A549 (cell line): ENCODE measurements at regions not wholly inside any gene's neighbourhood (a gene's known extent, or its start where the extent isn't known, plus 50 kb on each side); places are given as distances from the start of the nearest gene placed in this dataset.

Source experiments
- CTCF ChIP-seq: fragments of >200 bp; sonication (Bioruptor Twin); formaldehyde crosslinking; IDR thresholded peaks from 3 replicates; pipeline ENCODE4 v1.5.1; 2016
- E2F6 ChIP-seq: IDR thresholded peaks from 2 replicates; pipeline ENCODE4 v1.6.1; 2012; ENCODE audit warnings: low read depth, borderline replicate concordance
- EP300 ChIP-seq, 2 experiments: fragments of >200 bp; sonication (Bioruptor Twin); formaldehyde crosslinking; IDR thresholded peaks; 2 replicates in 1 of 2; 3 replicates in 1 of 2; pipeline ENCODE4 v1.6.1; 2016 to 2017
- MAFK ChIP-seq: fragments of 450-650 bp; IDR thresholded peaks from 2 replicates; pipeline ENCODE4 v1.6.1; 2014; ENCODE audit not compliant: partially characterized antibody
- MAX ChIP-seq: IDR thresholded peaks from 2 replicates; pipeline ENCODE4 v1.6.1; 2012
- MAZ ChIP-seq: fragments of 150-350 bp; IDR thresholded peaks from 2 replicates; pipeline ENCODE4 v1.6.1; 2014; ENCODE audit warnings: antibody characterized with exemption, low read depth, low read length, borderline replicate concordance
- PBX3 ChIP-seq: IDR thresholded peaks from 2 replicates; pipeline ENCODE4 v1.6.1; 2012
- POLR2A ChIP-seq: IDR thresholded peaks from 2 replicates; pipeline ENCODE4 v1.6.1; 2012; ENCODE audit warnings: mild to moderate bottlenecking, low read length
- RAD21 ChIP-seq, 2 experiments: fragments of >200 bp in 1 of 2; sonication (Bioruptor Twin) in 1 of 2; formaldehyde crosslinking in 1 of 2; IDR thresholded peaks in 1 of 2; conservative IDR thresholded peaks in 1 of 2; 2 replicates in 1 of 2; 3 replicates in 1 of 2; pipeline ENCODE4 v1.6.1; 2012 to 2018; ENCODE audit warnings: inconsistent platforms in 1 of 2
- RCOR1 ChIP-seq: fragments of 150-350 bp; IDR thresholded peaks from 2 replicates; pipeline ENCODE4 v1.6.1; 2014; ENCODE audit warnings: antibody characterized with exemption, low read length, low read depth
- REST ChIP-seq: fragments of 200-600 bp; sonication (generic); IDR thresholded peaks from 2 replicates; pipeline ENCODE4 v1.6.1; 2016; ENCODE audit warnings: antibody characterized with exemption, mild to moderate bottlenecking, moderate library complexity
- SMC3 ChIP-seq: fragments of >200 bp; sonication (Bioruptor Twin); formaldehyde crosslinking; IDR thresholded peaks from 3 replicates; pipeline ENCODE4 v1.6.1; 2018; ENCODE audit warnings: inconsistent platforms
- TP53 ChIP-seq: fragments of 250-450 bp; sonication (Bioruptor Pico); IDR thresholded peaks from 2 replicates; pipeline ENCODE4 v1.5.0; 2021; ENCODE audit warnings: mild to moderate bottlenecking, moderate library complexity
- ZNF302 ChIP-seq: fragments of 250-450 bp; sonication (Bioruptor Pico); IDR thresholded peaks from 2 replicates; pipeline ENCODE4 v1.9.0; 2021; ENCODE audit warnings: inconsistent platforms, mild to moderate bottlenecking, moderate library complexity

- TF ChIP-seq MAFK (no peak), POLR2A (no peak), TP53 (CRISPR knock-in tag) (no peak), RAD21 (conservative IDR thresholded peaks at IDR 0.05 in 1 of 2, IDR thresholded peaks at IDR 0.05 in 1 of 2) (no peak), EP300 (IDR thresholded peaks at IDR 0.05) (no peak), E2F6 (no peak), SMC3 (no peak), REST (no peak), RCOR1 (no peak), CTCF (no peak), MAZ (no peak), ZNF302 (CRISPR knock-in tag) (no peak), MAX (no peak), PBX3 (no peak)
Observed at GRCh38 chr13:50158385-50159165, 143.3 kb downstream of the KCNRG start.
